ENCODE measurements at regions not wholly inside any gene's neighbourhood (a gene's known extent, or its start where the extent isn't known, plus 50 kb on each side); places are given as distances from the start of the nearest gene placed in this dataset.

GRCh38 chr2:147149575-147150240, 695.1 kb upstream of the ACVR2A start:
- peaks cover 0 to 8% of the 10 kb centered on the region in 2 experiments; a peak in 1 of 4 replicates for H3K4me1 ChIP-seq (ENCODE audit: control insufficient read depth in 1 of 2, insufficient read depth in 2 of 2, low read length in 2 of 2)
- no peaks in the 10 kb centered on the region for H3K27me3 ChIP-seq (ENCODE audit: insufficient read depth, low read length)
- no peaks in the 10 kb centered on the region for H3K9me2 ChIP-seq (ENCODE audit: insufficient read depth)
- no peaks in the 10 kb centered on the region for H3K36me3 ChIP-seq (ENCODE audit: control insufficient read depth in 1 of 2, insufficient read depth in 2 of 2, low read length in 2 of 2)
- no peak overlapping the region for H3K4me3 ChIP-seq (replicated peaks in 1 of 2; ENCODE audit: low read depth in 1 of 2, low read length in 2 of 2)
- no peak for DNase-seq (ENCODE audit: low read depth, low spot score)
- H3K9me3 ChIP-seq (ENCODE audit: control insufficient read depth in 1 of 2, insufficient read depth in 1 of 2, low read depth in 1 of 2, low read length in 2 of 2): no peaks in the 10 kb centered on the region
- ATAC-seq: no peak; the same call in 1 of the 2 replicates
- no peaks in the 10 kb centered on the region for H3K79me2 ChIP-seq (ENCODE audit: insufficient read depth, low read length)
- H4K20me1 ChIP-seq (ENCODE audit: insufficient read depth): no peaks in the 10 kb centered on the region
- no TSS peak for BruUV-seq (replicated peaks)
- H2AFZ ChIP-seq (ENCODE audit: low read depth, low read length, poor library complexity, severe bottlenecking): no peak overlapping the region
- H3K4me2 ChIP-seq (ENCODE audit: low read length): peak overlapping the region; percentile 13; the same call in 1 of the 2 replicates
- POLR2A ChIA-PET: no interaction called here
- RAD21 ChIA-PET (ENCODE audit: low non-redundant PET in 1 of 2, low total read pairs in 2 of 2, uncharacterized antibody in 2 of 2, unreplicated experiment in 2 of 2): no interaction called here
- CTCF ChIA-PET: no interaction called here
- intact Hi-C loops (cut with micrococcal nuclease): no loop called here
- no peak overlapping the region for H3K9ac ChIP-seq (ENCODE audit: low read length)
- no peak overlapping the region for H3K27ac ChIP-seq (ENCODE audit: low read depth, low read length)
- TF ChIP-seq ZBTB33 (IDR thresholded peaks at IDR 0.05; ENCODE audit: extremely low read depth, insufficient replicate concordance, low read length) (no peak), EZH2 (IDR thresholded peaks at IDR 0.05) (no peak), RAD21 (IDR thresholded peaks at IDR 0.05; ENCODE audit: low read depth) (no peak)

GRCh38 chr2:147147802-147148201, 697.0 kb upstream of the ACVR2A start:
- ChIA-PET RAD21 (ENCODE audit: low non-redundant PET in 1 of 2, low total read pairs in 2 of 2, uncharacterized antibody in 2 of 2, unreplicated experiment in 2 of 2) (no interaction called here), POLR2A (no interaction called here), CTCF (no interaction called here)
- no peaks in the 10 kb centered on the region for H3K27me3 ChIP-seq (ENCODE audit: insufficient read depth, low read length)
- ATAC-seq: no peak
- TF ChIP-seq ZBTB33 (IDR thresholded peaks at IDR 0.05; ENCODE audit: extremely low read depth, insufficient replicate concordance, low read length) (no peak), YY1 (IDR thresholded peaks at IDR 0.05; ENCODE audit: extremely low read depth, insufficient replicate concordance, low read depth, low read length) (no peak), POLR2A (IDR thresholded peaks at IDR 0.05; ENCODE audit: borderline replicate concordance, extremely low read depth, insufficient read depth, insufficient read length) (no peak), EGR1 (IDR thresholded peaks at IDR 0.05; ENCODE audit: low read depth) (no peak), ATF3 (IDR thresholded peaks at IDR 0.05) (no peak), EZH2 (IDR thresholded peaks at IDR 0.05) (no peak)
- TF ChIP-seq, protein P1, sequence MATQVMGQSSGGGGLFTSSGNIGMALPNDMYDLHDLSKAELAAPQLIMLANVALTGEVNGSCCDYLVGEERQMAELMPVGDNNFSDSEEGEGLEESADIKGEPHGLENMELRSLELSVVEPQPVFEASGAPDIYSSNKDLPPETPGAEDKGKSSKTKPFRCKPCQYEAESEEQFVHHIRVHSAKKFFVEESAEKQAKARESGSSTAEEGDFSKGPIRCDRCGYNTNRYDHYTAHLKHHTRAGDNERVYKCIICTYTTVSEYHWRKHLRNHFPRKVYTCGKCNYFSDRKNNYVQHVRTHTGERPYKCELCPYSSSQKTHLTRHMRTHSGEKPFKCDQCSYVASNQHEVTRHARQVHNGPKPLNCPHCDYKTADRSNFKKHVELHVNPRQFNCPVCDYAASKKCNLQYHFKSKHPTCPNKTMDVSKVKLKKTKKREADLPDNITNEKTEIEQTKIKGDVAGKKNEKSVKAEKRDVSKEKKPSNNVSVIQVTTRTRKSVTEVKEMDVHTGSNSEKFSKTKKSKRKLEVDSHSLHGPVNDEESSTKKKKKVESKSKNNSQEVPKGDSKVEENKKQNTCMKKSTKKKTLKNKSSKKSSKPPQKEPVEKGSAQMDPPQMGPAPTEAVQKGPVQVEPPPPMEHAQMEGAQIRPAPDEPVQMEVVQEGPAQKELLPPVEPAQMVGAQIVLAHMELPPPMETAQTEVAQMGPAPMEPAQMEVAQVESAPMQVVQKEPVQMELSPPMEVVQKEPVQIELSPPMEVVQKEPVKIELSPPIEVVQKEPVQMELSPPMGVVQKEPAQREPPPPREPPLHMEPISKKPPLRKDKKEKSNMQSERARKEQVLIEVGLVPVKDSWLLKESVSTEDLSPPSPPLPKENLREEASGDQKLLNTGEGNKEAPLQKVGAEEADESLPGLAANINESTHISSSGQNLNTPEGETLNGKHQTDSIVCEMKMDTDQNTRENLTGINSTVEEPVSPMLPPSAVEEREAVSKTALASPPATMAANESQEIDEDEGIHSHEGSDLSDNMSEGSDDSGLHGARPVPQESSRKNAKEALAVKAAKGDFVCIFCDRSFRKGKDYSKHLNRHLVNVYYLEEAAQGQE (IDR thresholded peaks at IDR 0.05; ENCODE audit: low read depth): no peak
- no peak for DNase-seq (ENCODE audit: low read depth, low spot score)
- H3K4me2 ChIP-seq (ENCODE audit: low read length): no peak overlapping the region
- H3K9me3 ChIP-seq (ENCODE audit: control insufficient read depth in 1 of 2, insufficient read depth in 1 of 2, low read depth in 1 of 2, low read length in 2 of 2): no peaks in the 10 kb centered on the region
- no peaks in the 10 kb centered on the region for H4K20me1 ChIP-seq (ENCODE audit: insufficient read depth)
- peaks cover 0 to 8% of the 10 kb centered on the region in 2 experiments; a peak in 1 of 4 replicates for H3K4me1 ChIP-seq (ENCODE audit: control insufficient read depth in 1 of 2, insufficient read depth in 2 of 2, low read length in 2 of 2)
- no peak overlapping the region for H3K27ac ChIP-seq (ENCODE audit: low read depth, low read length)
- no peak overlapping the region for H3K4me3 ChIP-seq (replicated peaks in 1 of 2; ENCODE audit: low read depth in 1 of 2, low read length in 2 of 2)
- no peak overlapping the region for H2AFZ ChIP-seq (ENCODE audit: low read depth, low read length, poor library complexity, severe bottlenecking)
- no peaks in the 10 kb centered on the region for H3K36me3 ChIP-seq (ENCODE audit: control insufficient read depth in 1 of 2, insufficient read depth in 2 of 2, low read length in 2 of 2)
- no peaks in the 10 kb centered on the region for H3K9me2 ChIP-seq (ENCODE audit: insufficient read depth)
- H3K9ac ChIP-seq (ENCODE audit: low read length): no peak overlapping the region
- intact Hi-C loops (cut with micrococcal nuclease): no loop called here
- H3K79me2 ChIP-seq (ENCODE audit: insufficient read depth, low read length): no peaks in the 10 kb centered on the region
- no TSS peak for BruUV-seq (replicated peaks)
